ENCODE measurements at regions not wholly inside any gene's neighbourhood (a gene's known extent, or its start where the extent isn't known, plus 50 kb on each side); places are given as distances from the start of the nearest gene placed in this dataset.

DNA sequence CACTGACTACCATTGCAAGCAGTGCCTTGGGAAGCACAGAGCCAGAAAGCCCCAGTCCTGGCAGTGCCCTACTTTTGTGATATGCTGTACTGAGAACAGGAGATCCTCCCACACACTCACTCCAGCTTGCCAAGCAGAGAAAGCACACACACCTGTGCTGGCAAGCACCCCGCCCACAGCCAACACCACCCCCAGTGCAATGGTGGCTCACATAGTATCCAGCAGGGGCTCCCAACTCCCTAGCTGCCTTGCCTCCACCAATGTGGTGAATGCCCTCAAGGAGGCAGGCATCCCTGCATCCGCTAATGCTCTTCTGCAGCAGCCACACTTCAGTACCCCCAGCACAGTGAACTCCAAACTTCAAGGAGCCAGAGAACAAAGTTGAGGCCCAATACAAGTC, 1655.8 kb downstream of the SUCLG1 start:
- H4K20me1 ChIP-seq (ENCODE audit: low read length), result no peaks in the 10 kb centered on the region
- TF ChIP-seq, protein P1, sequence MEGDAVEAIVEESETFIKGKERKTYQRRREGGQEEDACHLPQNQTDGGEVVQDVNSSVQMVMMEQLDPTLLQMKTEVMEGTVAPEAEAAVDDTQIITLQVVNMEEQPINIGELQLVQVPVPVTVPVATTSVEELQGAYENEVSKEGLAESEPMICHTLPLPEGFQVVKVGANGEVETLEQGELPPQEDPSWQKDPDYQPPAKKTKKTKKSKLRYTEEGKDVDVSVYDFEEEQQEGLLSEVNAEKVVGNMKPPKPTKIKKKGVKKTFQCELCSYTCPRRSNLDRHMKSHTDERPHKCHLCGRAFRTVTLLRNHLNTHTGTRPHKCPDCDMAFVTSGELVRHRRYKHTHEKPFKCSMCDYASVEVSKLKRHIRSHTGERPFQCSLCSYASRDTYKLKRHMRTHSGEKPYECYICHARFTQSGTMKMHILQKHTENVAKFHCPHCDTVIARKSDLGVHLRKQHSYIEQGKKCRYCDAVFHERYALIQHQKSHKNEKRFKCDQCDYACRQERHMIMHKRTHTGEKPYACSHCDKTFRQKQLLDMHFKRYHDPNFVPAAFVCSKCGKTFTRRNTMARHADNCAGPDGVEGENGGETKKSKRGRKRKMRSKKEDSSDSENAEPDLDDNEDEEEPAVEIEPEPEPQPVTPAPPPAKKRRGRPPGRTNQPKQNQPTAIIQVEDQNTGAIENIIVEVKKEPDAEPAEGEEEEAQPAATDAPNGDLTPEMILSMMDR (conservative IDR thresholded peaks at IDR 0.05; ENCODE audit: low read depth, low read length), result no peak
- no peak for TF ChIP-seq EZH2phosphoT487 (IDR thresholded peaks at IDR 0.05; ENCODE audit: borderline replicate concordance, low read length)
- TF ChIP-seq EZH2 (IDR thresholded peaks at IDR 0.05; ENCODE audit: low read length, unreplicated experiment), result no peak
- peaks cover 16% of the 10 kb centered on the region; the same call in 1 of the 2 replicates for H3K9me3 ChIP-seq (ENCODE audit: low read length)
- no peaks in the 10 kb centered on the region for H3K79me2 ChIP-seq (ENCODE audit: low read length)
- no peak overlapping the region for H3K4me2 ChIP-seq (ENCODE audit: low read length)
- no peaks in the 10 kb centered on the region for H3F3A ChIP-seq (ENCODE audit: low read length, unreplicated experiment)
- H2AFZ ChIP-seq (ENCODE audit: low read length), result no peak overlapping the region
- no TSS peak for BruUV-seq (replicated peaks)
- ChIA-PET POLR2A (ENCODE audit: unreplicated experiment) (no interaction called here), CTCF (no interaction called here)
- H3K27ac ChIP-seq (ENCODE audit: low read length), result no peak overlapping the region
- no peaks in the 10 kb centered on the region for H3K4me1 ChIP-seq (ENCODE audit: insufficient read depth, low read length)
- no peak overlapping the region for H3K9ac ChIP-seq (ENCODE audit: low read length)
- H3K9me2 ChIP-seq (replicated peaks; ENCODE audit: low read length), result no peaks in the 10 kb centered on the region
- H3K4me3 ChIP-seq (ENCODE audit: low read length), result no peak overlapping the region
- ATAC-seq, result no peak
- no peaks in the 10 kb centered on the region for H3K27me3 ChIP-seq (ENCODE audit: low read length)
- DNase-seq, result no peak
- no peaks in the 10 kb centered on the region for H3K36me3 ChIP-seq (ENCODE audit: low read depth, low read length)
- intact Hi-C loops (cut with micrococcal nuclease), result no loop called here

GRCh38 chr2:82797469-82797868, 1661.6 kb downstream of the SUCLG1 start:
- Histone ChIP-seq H3K4me2 (ENCODE audit: low read length) (no peak overlapping the region), H3F3A (ENCODE audit: low read length, unreplicated experiment) (peaks cover 5% of the 10 kb centered on the region), H2AFZ (ENCODE audit: low read length) (no peak overlapping the region), H3K4me3 (ENCODE audit: low read length) (no peak overlapping the region), H3K36me3 (ENCODE audit: low read depth, low read length) (no peaks in the 10 kb centered on the region), H3K9me2 (replicated peaks; ENCODE audit: low read length) (no peaks in the 10 kb centered on the region), H3K27ac (ENCODE audit: low read length) (no peak overlapping the region), H3K4me1 (ENCODE audit: insufficient read depth, low read length) (peaks cover 24% of the 10 kb centered on the region), H3K79me2 (ENCODE audit: low read length) (no peaks in the 10 kb centered on the region), H3K9me3 (ENCODE audit: low read length) (no peaks in the 10 kb centered on the region), H4K20me1 (ENCODE audit: low read length) (no peaks in the 10 kb centered on the region), H3K9ac (ENCODE audit: low read length) (no peak overlapping the region), H3K27me3 (ENCODE audit: low read length) (no peaks in the 10 kb centered on the region)
- no peak for ATAC-seq
- ChIA-PET POLR2A (ENCODE audit: unreplicated experiment) (no interaction called here), CTCF (no interaction called here)
- TF ChIP-seq EZH2 (IDR thresholded peaks at IDR 0.05; ENCODE audit: low read length, unreplicated experiment) (no peak), EZH2phosphoT487 (IDR thresholded peaks at IDR 0.05; ENCODE audit: borderline replicate concordance, low read length) (no peak)
- TF ChIP-seq, protein P1 (conservative IDR thresholded peaks at IDR 0.05; ENCODE audit: low read depth, low read length), result no peak
- no peak for DNase-seq
- no TSS peak for BruUV-seq (replicated peaks)
- intact Hi-C loops (cut with micrococcal nuclease), result loop anchor here (10.0 kb wide), 1 partner anchor 453 kb away; no protein-coding TSS in a partner anchor

DNA sequence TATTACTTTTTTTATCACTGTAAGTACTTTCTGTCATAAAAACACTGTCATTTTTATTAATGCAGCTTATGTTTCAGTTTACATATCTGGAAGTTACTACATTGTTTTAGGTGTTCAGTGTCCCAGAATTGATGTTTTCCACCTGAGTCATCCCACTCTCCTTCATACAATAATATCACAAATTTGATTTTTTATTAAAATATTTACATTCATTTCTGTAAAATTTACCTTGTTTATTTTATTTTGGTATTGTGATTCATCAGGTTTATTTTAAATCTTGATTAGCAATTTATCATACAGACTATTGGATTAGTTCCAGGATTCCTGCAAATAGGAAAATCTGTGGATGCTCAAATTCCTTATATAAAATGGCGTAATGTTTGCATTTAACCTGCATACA, 1662.9 kb downstream of the SUCLG1 start:
- Histone ChIP-seq H2AFZ (ENCODE audit: low read length) (no peak overlapping the region), H3F3A (ENCODE audit: low read length, unreplicated experiment) (peaks cover 5% of the 10 kb centered on the region), H3K9ac (ENCODE audit: low read length) (peak overlapping the region; percentile 47), H3K9me2 (replicated peaks; ENCODE audit: low read length) (no peaks in the 10 kb centered on the region), H3K36me3 (ENCODE audit: low read depth, low read length) (no peaks in the 10 kb centered on the region), H3K27ac (ENCODE audit: low read length) (peak overlapping the region; percentile 90), H3K4me1 (ENCODE audit: insufficient read depth, low read length) (peaks cover 36% of the 10 kb centered on the region), H4K20me1 (ENCODE audit: low read length) (no peaks in the 10 kb centered on the region), H3K27me3 (ENCODE audit: low read length) (no peaks in the 10 kb centered on the region), H3K79me2 (ENCODE audit: low read length) (no peaks in the 10 kb centered on the region), H3K4me3 (ENCODE audit: low read length) (peak overlapping the region; percentile 43; the same call in 1 of the 2 replicates), H3K9me3 (ENCODE audit: low read length) (no peaks in the 10 kb centered on the region), H3K4me2 (ENCODE audit: low read length) (peak overlapping the region; percentile 82)
- TF ChIP-seq, protein P1 (conservative IDR thresholded peaks at IDR 0.05; ENCODE audit: low read depth, low read length), result no peak
- TF ChIP-seq EZH2phosphoT487 (IDR thresholded peaks at IDR 0.05; ENCODE audit: borderline replicate concordance, low read length), result no peak
- no peak for TF ChIP-seq EZH2 (IDR thresholded peaks at IDR 0.05; ENCODE audit: low read length, unreplicated experiment)
- DNase-seq (peak; percentile 68), ATAC-seq (peak; percentile 86)
- BruUV-seq (replicated peaks), result no TSS peak
- intact Hi-C loops (cut with micrococcal nuclease), result loop anchor here (1.0 to 10.0 kb wide), 2 partner anchors 197 to 451 kb away; no protein-coding TSS in a partner anchor
- POLR2A ChIA-PET (ENCODE audit: unreplicated experiment), result interaction anchor here (0.6 to 1.0 kb wide), 2 partner anchors 309 to 319 kb away, joined by 3 to 10 read pairs; no protein-coding TSS in a partner anchor
- CTCF ChIA-PET, result no interaction called here
